Globus pallidus (tissue), 1 donor: ENCODE measurements at regions not wholly inside any gene's neighbourhood (a gene's known extent, or its start where the extent isn't known, plus 50 kb on each side); places are given as distances from the start of the nearest gene placed in this dataset.
"Not testable (repeated sequence)": the region's sequence is repeated elsewhere in the genome, so short reads cannot be mapped to it uniquely, and the experiment has no call there.

ENCODE experiments used
- DNase-seq: peaks from one replicate; pipeline ENCODE4 v3.0.0-alpha.2; 2015; ENCODE audit warnings: low spot score

DNA sequence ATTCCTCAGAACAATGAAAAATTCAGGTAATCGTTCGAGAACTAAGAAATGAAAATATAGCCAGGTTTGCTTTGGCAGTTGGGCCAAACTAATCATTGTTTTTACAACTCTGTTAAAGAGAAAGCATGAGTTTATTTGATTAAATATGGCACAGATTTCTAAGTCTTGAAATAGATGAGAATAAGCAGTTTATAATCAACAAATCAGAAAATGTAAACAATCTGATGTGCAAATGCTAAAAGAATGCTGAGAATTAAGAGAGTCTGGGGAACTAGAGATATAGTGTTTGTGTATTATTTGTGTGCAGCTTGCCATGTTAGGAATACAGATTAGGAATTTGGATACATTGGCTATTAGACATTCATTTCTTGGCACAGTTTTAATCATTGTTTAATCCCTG, 212.5 kb downstream of the TANC2 start:
- no peak for DNase-seq

DNA sequence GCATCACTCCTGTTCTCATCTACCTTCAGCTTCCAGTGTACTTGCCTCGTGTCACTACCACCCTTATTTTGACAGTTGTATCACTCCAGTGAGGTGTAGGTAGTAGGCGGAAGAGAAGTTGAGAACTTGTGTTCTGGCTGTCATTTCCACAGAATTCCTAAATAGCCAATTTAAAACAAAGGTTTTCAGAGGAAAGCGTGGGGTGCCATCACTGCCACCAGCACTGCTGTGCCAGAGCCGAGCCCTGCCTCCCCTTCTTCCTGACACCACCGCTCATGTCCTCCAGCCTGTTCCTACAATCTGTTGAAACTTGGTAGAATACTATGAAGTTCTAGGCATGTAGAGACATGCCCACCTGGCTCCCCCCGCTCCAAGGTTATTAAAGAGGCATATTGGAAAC, 215.8 kb downstream of the TANC2 start:
- DNase-seq, result no peak

DNA sequence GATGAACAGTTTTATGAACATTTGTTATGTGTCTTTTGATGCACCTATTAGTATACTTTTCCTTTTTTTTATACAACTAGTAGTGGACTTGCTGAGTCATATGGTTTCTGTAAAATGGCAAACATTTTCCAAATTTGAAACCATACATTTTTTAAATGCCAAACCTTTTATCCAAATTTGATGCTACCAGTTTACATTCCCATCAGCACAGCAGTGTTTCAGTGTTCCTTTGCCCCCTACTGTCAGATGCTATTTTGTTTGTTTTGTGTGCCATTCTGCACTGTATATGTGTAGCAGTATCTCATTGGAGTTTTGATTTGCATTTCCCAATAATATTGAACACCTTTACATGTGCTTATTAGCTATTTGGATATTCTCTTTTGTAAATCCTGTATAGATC, 219.4 kb downstream of the TANC2 start:
- peak; percentile 51 for DNase-seq

GRCh38 chr17:63189082-63189481, 223.0 kb downstream of the TANC2 start:
- DNase-seq, result no peak

DNA sequence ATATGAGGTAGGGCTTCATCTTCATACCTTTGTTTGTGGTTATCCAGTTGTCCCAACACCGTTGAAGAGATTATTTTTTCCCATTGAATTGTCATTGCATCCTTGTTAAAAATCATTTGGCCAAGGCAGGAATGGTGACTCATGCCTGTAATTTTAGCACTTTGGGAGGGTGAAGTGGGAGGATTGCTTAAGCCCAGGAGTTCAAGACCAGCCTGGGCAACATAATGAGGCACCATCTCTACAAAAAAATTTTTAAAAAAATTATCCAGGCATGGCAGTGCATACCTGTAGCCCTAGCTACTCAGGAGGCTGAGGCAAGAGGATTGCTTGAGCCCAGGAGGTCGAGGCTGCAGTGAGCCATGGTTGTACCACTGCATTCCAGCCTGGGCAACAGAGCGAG, 223.9 kb downstream of the TANC2 start:
- DNase-seq, result no peak

GRCh38 chr17:63190821-63191370, 224.9 kb downstream of the TANC2 start:
- peak; percentile 80 for DNase-seq

DNA sequence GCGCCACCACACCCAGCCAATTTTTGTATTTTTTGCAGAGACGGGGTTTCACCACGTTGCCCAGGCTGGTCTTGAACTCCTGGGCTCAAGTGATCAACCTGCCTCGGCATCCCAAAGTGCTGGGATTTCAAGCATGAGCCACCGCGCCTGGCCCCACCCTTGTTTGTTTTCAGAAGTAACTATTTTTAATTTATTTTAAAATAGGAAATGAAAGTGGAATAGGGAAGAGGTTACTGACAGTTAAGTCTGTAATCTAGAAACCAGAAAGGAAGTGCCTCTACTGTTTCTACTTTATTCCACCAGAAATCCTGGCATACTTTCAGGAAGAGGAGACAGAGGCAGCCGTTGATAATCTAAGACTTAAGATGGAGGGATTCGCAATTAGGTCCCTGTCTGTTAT, 225.6 kb downstream of the TANC2 start:
- DNase-seq, result peak; percentile 49

GRCh38 chr17:63193827-63194226, 227.8 kb downstream of the TANC2 start:
- DNase-seq, result no peak

DNA sequence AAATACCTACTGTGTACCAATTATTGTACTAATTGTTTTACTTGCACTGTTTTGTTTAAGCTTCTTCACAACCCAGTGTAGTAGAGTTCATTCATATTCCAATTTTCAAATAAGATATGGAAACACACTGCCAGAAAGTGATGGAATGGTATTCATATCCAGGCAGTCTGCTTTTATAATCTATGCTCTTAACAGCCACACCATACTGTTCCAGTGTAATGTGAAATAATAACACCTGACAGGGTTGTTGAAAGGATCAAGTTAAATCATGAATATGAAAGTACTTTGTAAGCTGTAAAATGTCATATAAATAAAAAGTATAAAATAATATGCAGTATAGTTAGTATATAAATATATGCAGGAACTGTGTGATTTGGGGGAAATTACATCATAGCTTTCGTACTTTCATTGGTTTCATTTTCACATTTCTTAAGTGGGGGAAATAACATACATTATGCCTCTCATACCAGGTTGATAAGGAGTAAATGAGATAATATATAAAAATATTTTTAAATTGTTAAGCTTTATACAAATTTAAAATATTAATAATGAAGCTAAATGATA, 230.8 kb downstream of the TANC2 start:
- no peak for DNase-seq

DNA sequence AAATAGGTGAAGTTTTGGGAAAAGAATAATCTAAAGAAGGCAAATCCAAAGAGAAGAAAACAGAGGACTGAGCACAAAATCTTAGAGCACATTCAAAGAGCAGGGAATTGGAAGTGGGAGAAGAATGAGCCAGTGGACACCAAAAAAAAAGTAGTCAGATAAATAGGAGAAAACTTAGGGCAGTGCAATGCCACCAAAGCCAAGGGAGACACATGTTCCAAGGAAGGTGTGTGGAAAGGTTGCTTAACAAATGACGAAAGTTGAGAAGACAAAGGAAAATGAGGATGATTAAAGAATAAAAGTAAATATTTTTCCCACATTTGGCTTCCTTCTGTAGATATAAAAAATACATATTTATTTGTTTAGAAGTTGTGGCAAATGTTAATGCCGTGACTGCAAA, 237.6 kb downstream of the TANC2 start:
- no peak for DNase-seq

DNA sequence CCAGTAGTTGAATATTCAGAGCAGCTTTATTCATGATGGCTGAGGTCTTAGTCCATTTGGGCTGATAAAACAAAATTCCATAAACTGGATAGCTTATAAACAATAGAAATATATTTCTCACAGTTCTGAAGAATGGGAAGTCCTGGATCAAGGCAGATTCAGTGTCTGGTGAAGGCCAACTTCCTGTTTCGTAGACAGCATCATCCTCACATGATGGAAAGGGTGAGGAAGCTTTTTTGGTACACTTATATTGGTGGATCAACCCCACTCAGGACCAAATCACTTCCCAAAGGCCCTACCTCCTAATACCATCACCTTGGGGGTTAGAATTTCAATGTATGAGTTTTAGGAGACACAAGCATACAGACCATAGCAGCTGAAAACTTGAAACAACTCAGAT, 224.2 kb downstream of the CYB561 start:
- DNase-seq, result no peak

- no peak for DNase-seq
Observed at GRCh38 chr17:63222655-63223054, 223.5 kb downstream of the CYB561 start.

DNA sequence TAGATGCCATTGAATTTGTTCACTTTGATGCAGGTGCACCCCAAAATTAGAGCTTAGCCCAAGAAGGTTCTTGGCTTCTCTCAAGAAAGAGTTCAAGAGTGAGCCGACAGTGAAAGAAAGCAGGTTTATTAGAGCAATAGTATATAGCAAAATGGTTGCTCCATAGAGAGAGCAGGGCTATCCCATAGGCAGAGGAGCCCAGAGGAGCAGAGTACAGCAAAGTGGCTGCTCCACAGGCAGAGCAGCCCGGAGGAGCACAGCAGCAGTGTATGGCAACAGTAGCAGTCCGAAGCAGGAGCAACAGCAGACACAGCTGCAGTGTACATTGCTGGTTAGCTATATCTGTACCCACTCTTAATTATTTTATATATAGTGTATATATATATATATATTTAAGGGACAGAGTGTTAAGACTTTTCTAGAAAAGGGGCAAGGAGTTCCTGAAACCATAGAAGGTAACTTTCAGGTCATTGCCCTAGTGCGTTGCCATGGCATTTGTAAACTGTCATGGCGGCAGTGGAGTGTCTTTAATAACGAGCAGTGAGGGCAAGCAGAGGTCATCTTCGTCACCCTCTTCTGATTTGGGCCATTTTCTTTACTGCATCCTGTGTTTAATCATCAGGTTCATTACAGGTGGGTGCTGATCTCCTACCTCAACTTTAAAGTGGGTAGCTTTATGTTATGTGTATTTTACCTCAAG, 222.7 kb downstream of the CYB561 start:
- no peak for DNase-seq

GRCh38 chr17:63224644-63225043, 221.5 kb downstream of the CYB561 start:
- no peak for DNase-seq

DNA sequence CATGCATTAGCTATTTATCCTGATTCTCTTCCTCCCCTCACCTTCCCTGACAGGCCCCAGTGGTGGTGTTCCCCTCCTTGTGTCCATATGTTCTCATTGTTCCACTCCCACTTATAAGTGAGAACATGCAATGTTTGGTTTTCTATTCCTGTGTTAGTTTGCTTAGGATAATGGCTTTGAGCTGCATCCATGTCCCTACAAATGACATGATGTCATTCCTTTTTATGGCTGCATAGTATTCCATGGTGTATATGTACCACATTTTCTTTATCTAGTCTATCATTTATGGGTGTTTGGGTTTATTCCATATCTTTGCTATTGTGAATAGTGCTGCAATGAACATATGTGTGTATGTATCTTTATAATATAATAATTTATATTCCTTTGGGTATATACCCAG, 219.4 kb downstream of the CYB561 start:
- DNase-seq, result not testable (repeated sequence)

GRCh38 chr17:63231015-63231620, 215.0 kb downstream of the CYB561 start:
- DNase-seq, result not testable (repeated sequence)

DNA sequence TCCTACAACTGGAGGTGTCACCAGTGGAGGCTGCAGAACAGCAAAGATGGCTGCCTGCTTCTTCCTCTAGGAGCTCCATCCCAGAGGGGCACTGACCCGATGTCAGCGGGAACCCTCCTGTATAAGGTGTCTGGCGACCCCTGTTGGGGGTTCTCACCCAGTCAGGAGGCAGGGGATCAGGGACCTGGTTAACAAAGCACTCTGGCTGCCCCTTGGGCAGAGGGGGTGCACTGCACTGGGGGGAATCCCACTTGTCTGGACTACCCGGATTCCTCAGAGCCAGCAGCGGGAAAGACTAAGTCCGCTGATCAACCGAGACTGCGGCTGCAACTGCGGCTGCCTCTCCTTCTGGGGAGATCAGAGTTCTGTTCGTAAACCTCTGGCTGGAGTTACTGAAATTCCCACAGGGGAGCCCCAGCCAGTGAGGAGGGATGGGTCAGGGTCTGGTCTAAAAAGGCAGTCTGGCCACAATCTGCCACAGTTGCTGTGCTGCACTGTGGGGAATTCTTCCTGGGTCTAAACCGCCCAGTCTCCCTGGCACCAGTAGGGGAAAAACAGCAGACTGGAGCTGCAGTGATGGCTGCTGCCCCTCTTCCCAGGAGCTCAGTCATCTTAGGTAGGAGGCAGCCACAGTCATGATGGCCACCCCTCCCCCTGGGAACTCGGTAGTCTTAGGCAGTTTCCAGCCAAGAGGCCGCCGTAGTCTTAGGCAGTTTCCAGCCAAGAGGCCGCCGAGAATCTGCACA, 213.4 kb downstream of the CYB561 start:
- no peak for DNase-seq

DNA sequence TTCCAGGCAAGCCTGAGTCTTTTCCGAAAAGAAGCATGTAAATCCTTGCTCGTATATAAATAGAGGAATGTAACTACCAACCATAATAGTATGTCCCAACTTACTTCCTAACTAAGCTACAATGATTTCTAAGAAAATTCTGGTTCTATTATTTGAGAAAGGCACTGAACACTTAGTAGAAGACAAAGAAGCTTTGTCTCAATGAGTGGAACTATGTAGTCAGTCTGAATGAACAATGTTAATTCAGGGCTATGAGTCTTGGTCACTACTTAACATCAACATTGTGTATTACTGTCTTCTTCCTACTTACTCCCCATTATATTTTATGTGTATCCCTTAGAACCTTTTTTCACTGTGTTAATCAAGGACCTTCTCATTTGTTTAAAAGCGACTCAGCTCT, 206.0 kb downstream of the CYB561 start:
- peak; percentile 54 for DNase-seq

DNA sequence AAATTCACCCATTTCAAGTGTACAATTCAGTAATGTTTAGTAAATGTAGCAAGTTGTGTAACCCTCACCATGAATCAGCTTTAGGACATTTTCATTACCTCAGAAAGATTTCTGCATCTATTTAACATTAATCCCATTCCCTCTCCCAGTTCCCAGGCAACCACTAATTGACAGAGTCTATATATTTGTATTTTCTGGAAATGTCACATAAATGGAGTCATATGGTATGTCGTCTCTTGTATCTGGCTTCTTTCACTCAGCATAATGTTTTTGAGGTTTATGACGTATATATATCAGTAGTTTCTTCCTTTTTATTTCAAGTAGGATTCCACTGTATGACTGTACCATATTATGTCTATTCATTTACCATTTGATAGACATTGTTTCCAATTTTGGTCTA, 199.8 kb downstream of the CYB561 start:
- no peak for DNase-seq

GRCh38 chr17:63247706-63248105, 198.4 kb downstream of the CYB561 start:
- no peak for DNase-seq

DNA sequence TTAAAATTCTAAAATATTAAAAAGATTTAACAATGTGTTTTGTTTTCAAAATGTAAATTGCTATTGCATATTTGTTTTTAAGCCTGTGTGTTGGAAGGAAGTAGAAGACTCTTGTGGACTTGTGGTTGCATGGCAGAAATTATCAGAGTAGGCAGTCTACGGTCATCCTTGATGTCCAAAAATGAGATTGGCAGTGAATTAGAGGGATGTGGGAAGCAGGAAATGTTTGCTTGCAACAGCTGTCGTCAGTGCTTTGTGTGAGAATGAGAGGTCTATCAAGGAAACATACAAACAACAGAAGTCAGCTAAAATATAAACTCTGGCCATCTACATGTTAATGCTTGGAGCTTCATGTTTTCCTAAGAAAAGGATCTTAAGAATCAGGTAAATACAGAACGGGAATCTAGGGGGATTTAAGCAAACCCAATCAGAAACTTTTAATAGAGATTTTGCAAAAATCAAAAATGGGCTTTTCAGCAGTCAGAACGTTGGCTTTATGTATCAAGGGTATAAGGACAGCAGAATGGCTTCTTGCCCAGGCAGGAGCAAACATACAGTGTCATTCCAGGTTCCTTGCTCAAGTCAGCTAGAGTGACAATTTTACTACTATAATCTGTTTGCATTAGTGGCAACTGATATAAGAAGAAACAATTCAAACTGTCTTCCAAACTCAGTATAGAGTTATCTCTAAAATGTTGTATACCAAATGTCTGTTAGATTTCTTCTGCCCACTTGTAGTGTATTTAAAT, 196.7 kb downstream of the CYB561 start:
- DNase-seq, result no peak

DNA sequence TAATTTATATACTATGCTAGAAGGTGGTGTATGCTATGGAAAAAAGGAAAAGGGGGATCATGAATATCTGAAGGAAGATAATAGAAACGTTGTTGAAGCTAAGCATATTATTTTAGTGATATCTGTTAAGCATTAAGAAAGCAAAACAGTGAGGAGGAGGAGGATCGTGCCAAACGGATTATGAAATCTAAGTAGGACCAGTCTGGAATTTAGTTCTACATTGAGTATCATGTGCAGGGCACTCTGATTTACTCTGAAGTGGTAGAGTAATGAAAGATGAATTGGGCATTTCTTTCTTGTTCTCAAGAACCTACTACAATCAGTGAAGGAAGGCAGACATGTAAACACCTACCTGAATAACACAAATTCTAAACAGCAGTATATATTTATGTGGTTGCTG, 195.3 kb downstream of the CYB561 start:
- no peak for DNase-seq
